ENCODE measurements at regions not wholly inside any gene's neighbourhood (a gene's known extent, or its start where the extent isn't known, plus 50 kb on each side); places are given as distances from the start of the nearest gene placed in this dataset.
"Not testable (repeated sequence)": the region's sequence is repeated elsewhere in the genome, so short reads cannot be mapped to it uniquely, and the experiment has no call there.

- not testable (repeated sequence) for H3K4me1 ChIP-seq (ENCODE audit: control insufficient read depth, insufficient read depth, low read length, poor library complexity, severe bottlenecking); H3K9me3 ChIP-seq (ENCODE audit: control insufficient read depth, low read length); H3K4me3 ChIP-seq (ENCODE audit: extremely low read depth, insufficient read depth, low read length, poor library complexity, severe bottlenecking); H3K27ac ChIP-seq (ENCODE audit: low read depth, low read length, severe bottlenecking); H3K36me3 ChIP-seq (ENCODE audit: control insufficient read depth, insufficient read depth, low read length)
- WGBS, 2 experiments (ENCODE audit: insufficient coverage in 2 of 2): 91 to 97% methylated on average over 14 of the region's 16 CpGs
Measured at GRCh38 chr11:80699406-80700177, 1258.8 kb upstream of the TENM4 start.

GRCh38 chr11:80698637-80699036, 1257.8 kb upstream of the TENM4 start:
- Histone ChIP-seq H3K36me3 (ENCODE audit: control insufficient read depth, insufficient read depth, low read length) (no peaks in the 10 kb centered on the region), H3K9me3 (ENCODE audit: control insufficient read depth, low read length) (peaks cover 2% of the 10 kb centered on the region), H3K4me3 (ENCODE audit: extremely low read depth, insufficient read depth, low read length, poor library complexity, severe bottlenecking) (no peak overlapping the region), H3K4me1 (ENCODE audit: control insufficient read depth, insufficient read depth, low read length, poor library complexity, severe bottlenecking) (no peaks in the 10 kb centered on the region), H3K27ac (ENCODE audit: low read depth, low read length, severe bottlenecking) (no peak overlapping the region)
- WGBS, 2 experiments (ENCODE audit: insufficient coverage in 2 of 2): no CpG with 5 or more reads among the region's 1 CpG

- Histone ChIP-seq H3K4me1 (ENCODE audit: control insufficient read depth, insufficient read depth, low read length, poor library complexity, severe bottlenecking) (no peaks in the 10 kb centered on the region), H3K9me3 (ENCODE audit: control insufficient read depth, low read length) (no peaks in the 10 kb centered on the region), H3K4me3 (ENCODE audit: extremely low read depth, insufficient read depth, low read length, poor library complexity, severe bottlenecking) (no peak overlapping the region), H3K27ac (ENCODE audit: low read depth, low read length, severe bottlenecking) (no peak overlapping the region), H3K36me3 (ENCODE audit: control insufficient read depth, insufficient read depth, low read length) (no peaks in the 10 kb centered on the region)
Measured at GRCh38 chr11:80694385-80694784, 1253.6 kb upstream of the TENM4 start.

GRCh38 chr11:80687941-80688340, 1247.1 kb upstream of the TENM4 start:
- Histone ChIP-seq H3K4me3 (ENCODE audit: extremely low read depth, insufficient read depth, low read length, poor library complexity, severe bottlenecking) (no peak overlapping the region), H3K27ac (ENCODE audit: low read depth, low read length, severe bottlenecking) (no peak overlapping the region), H3K9me3 (ENCODE audit: control insufficient read depth, low read length) (peaks cover 2% of the 10 kb centered on the region), H3K36me3 (ENCODE audit: control insufficient read depth, insufficient read depth, low read length) (no peaks in the 10 kb centered on the region), H3K4me1 (ENCODE audit: control insufficient read depth, insufficient read depth, low read length, poor library complexity, severe bottlenecking) (no peaks in the 10 kb centered on the region)
- no CpG with 5 or more reads among the region's 2 CpGs for WGBS, 2 experiments (ENCODE audit: insufficient coverage in 2 of 2)

GRCh38 chr11:80686889-80687288, 1246.1 kb upstream of the TENM4 start:
- WGBS, 2 experiments (ENCODE audit: insufficient coverage in 2 of 2): no CpG with 5 or more reads among the region's 4 CpGs
- Histone ChIP-seq H3K9me3 (ENCODE audit: control insufficient read depth, low read length) (peaks cover 2% of the 10 kb centered on the region), H3K4me3 (ENCODE audit: extremely low read depth, insufficient read depth, low read length, poor library complexity, severe bottlenecking) (no peak overlapping the region), H3K27ac (ENCODE audit: low read depth, low read length, severe bottlenecking) (no peak overlapping the region), H3K36me3 (ENCODE audit: control insufficient read depth, insufficient read depth, low read length) (no peaks in the 10 kb centered on the region), H3K4me1 (ENCODE audit: control insufficient read depth, insufficient read depth, low read length, poor library complexity, severe bottlenecking) (no peaks in the 10 kb centered on the region)

GRCh38 chr11:80673566-80673965, 1232.7 kb upstream of the TENM4 start:
- no peaks in the 10 kb centered on the region for H3K36me3 ChIP-seq (ENCODE audit: control insufficient read depth, insufficient read depth, low read length)
- no peak overlapping the region for H3K27ac ChIP-seq (ENCODE audit: low read depth, low read length, severe bottlenecking)
- no peaks in the 10 kb centered on the region for H3K9me3 ChIP-seq (ENCODE audit: control insufficient read depth, low read length)
- H3K4me1 ChIP-seq (ENCODE audit: control insufficient read depth, insufficient read depth, low read length, poor library complexity, severe bottlenecking): no peaks in the 10 kb centered on the region
- no peak overlapping the region for H3K4me3 ChIP-seq (ENCODE audit: extremely low read depth, insufficient read depth, low read length, poor library complexity, severe bottlenecking)

- no peak overlapping the region for H3K4me3 ChIP-seq (ENCODE audit: extremely low read depth, insufficient read depth, low read length, poor library complexity, severe bottlenecking)
- 100% methylated on average over 1 of the region's 3 CpGs for WGBS, 2 experiments (ENCODE audit: insufficient coverage in 2 of 2)
- no peaks in the 10 kb centered on the region for H3K36me3 ChIP-seq (ENCODE audit: control insufficient read depth, insufficient read depth, low read length)
- H3K4me1 ChIP-seq (ENCODE audit: control insufficient read depth, insufficient read depth, low read length, poor library complexity, severe bottlenecking): no peaks in the 10 kb centered on the region
- no peak overlapping the region for H3K27ac ChIP-seq (ENCODE audit: low read depth, low read length, severe bottlenecking)
- no peaks in the 10 kb centered on the region for H3K9me3 ChIP-seq (ENCODE audit: control insufficient read depth, low read length)
Measured at GRCh38 chr11:80669620-80670019, 1228.8 kb upstream of the TENM4 start.

- Histone ChIP-seq H3K4me1 (ENCODE audit: control insufficient read depth, insufficient read depth, low read length, poor library complexity, severe bottlenecking) (no peaks in the 10 kb centered on the region), H3K36me3 (ENCODE audit: control insufficient read depth, insufficient read depth, low read length) (no peaks in the 10 kb centered on the region), H3K4me3 (ENCODE audit: extremely low read depth, insufficient read depth, low read length, poor library complexity, severe bottlenecking) (no peak overlapping the region), H3K9me3 (ENCODE audit: control insufficient read depth, low read length) (no peaks in the 10 kb centered on the region), H3K27ac (ENCODE audit: low read depth, low read length, severe bottlenecking) (no peak overlapping the region)
- WGBS, 2 experiments (ENCODE audit: insufficient coverage in 2 of 2): 64 to 91% methylated on average over 3 to 5 of the region's 6 CpGs
Measured at GRCh38 chr11:80668039-80668438, 1227.2 kb upstream of the TENM4 start.

GRCh38 chr11:80655834-80656233, 1215.0 kb upstream of the TENM4 start:
- H3K27ac ChIP-seq (ENCODE audit: low read depth, low read length, severe bottlenecking): no peak overlapping the region
- H3K4me3 ChIP-seq (ENCODE audit: extremely low read depth, insufficient read depth, low read length, poor library complexity, severe bottlenecking): no peak overlapping the region
- H3K36me3 ChIP-seq (ENCODE audit: control insufficient read depth, insufficient read depth, low read length): no peaks in the 10 kb centered on the region
- H3K9me3 ChIP-seq (ENCODE audit: control insufficient read depth, low read length): no peaks in the 10 kb centered on the region
- 100% methylated on average over 1 of the region's 2 CpGs; no CpG with 5 or more reads in 1 of the 2 experiments for WGBS, 2 experiments (ENCODE audit: insufficient coverage in 2 of 2)
- no peaks in the 10 kb centered on the region for H3K4me1 ChIP-seq (ENCODE audit: control insufficient read depth, insufficient read depth, low read length, poor library complexity, severe bottlenecking)

GRCh38 chr11:80650966-80651365, 1210.1 kb upstream of the TENM4 start:
- WGBS, 2 experiments (ENCODE audit: insufficient coverage in 2 of 2): 33 to 50% methylated on average over 1 of the region's 2 CpGs
- H3K36me3 ChIP-seq (ENCODE audit: control insufficient read depth, insufficient read depth, low read length): no peaks in the 10 kb centered on the region
- no peak overlapping the region for H3K4me3 ChIP-seq (ENCODE audit: extremely low read depth, insufficient read depth, low read length, poor library complexity, severe bottlenecking)
- no peaks in the 10 kb centered on the region for H3K9me3 ChIP-seq (ENCODE audit: control insufficient read depth, low read length)
- H3K4me1 ChIP-seq (ENCODE audit: control insufficient read depth, insufficient read depth, low read length, poor library complexity, severe bottlenecking): no peaks in the 10 kb centered on the region
- no peak overlapping the region for H3K27ac ChIP-seq (ENCODE audit: low read depth, low read length, severe bottlenecking)

- WGBS, 2 experiments (ENCODE audit: insufficient coverage in 2 of 2): 88 to 100% methylated on average over 2 of the region's 5 CpGs
- Histone ChIP-seq H3K27ac (ENCODE audit: low read depth, low read length, severe bottlenecking) (no peak overlapping the region), H3K4me3 (ENCODE audit: extremely low read depth, insufficient read depth, low read length, poor library complexity, severe bottlenecking) (no peak overlapping the region), H3K36me3 (ENCODE audit: control insufficient read depth, insufficient read depth, low read length) (no peaks in the 10 kb centered on the region), H3K9me3 (ENCODE audit: control insufficient read depth, low read length) (no peaks in the 10 kb centered on the region), H3K4me1 (ENCODE audit: control insufficient read depth, insufficient read depth, low read length, poor library complexity, severe bottlenecking) (no peaks in the 10 kb centered on the region)
Measured at GRCh38 chr11:80649186-80649585, 1208.4 kb upstream of the TENM4 start.

Data from mesodermal cell (in vitro differentiated cells).